ENCODE measurements at regions not wholly inside any gene's neighbourhood (a gene's known extent, or its start where the extent isn't known, plus 50 kb on each side); places are given as distances from the start of the nearest gene placed in this dataset.

DNA sequence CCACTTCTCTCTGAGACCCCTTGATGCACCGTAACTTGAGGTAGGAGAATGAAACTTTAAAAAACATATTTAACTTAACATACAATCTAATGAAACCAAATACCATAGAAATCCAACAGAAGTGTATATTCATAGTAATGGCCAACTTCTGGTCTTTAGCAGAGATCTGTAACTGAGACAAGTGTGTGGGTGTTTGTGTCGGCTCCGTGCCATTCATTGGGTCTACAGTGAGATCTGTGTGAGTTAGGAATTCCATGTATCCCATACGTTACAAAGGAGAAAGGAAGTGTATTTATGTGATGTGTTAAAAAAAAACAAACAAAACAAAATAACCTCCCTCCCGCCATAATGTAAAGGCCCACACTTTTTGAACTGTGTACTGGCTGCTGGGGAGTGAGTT is 348.0 kb upstream of the NR3C2 start:
- Histone ChIP-seq H3K79me2 (ENCODE audit: control insufficient read depth in 1 of 2, insufficient read depth in 2 of 2, low read length in 2 of 2) (no peaks in the 10 kb centered on the region), H3K27me3 (replicated peaks in 1 of 4; ENCODE audit: control insufficient read depth in 3 of 4, extremely low read depth in 1 of 4, insufficient read depth in 3 of 4, low read length in 3 of 4) (no peaks in the 10 kb centered on the region), H3K4me1 (replicated peaks in 1 of 4; ENCODE audit: control insufficient read depth in 3 of 4, insufficient read depth in 4 of 4, low read length in 3 of 4) (peaks cover 0 to under 1% (median 0%) of the 10 kb centered on the region in 4 experiments; a peak in 1 of 7 replicates), H2BK5ac (ENCODE audit: low read depth, low read length) (no peak overlapping the region), H4K5ac (ENCODE audit: insufficient read length, low read depth, low read length) (no peak overlapping the region), H3K4ac (replicated peaks; ENCODE audit: insufficient read length, low read depth, low read length) (no peak overlapping the region), H3K23ac (ENCODE audit: insufficient read length) (no peak overlapping the region), H3K14ac (ENCODE audit: insufficient read length) (no peak overlapping the region), H3K23me2 (ENCODE audit: low read depth, low read length) (no peaks in the 10 kb centered on the region), H3K18ac (ENCODE audit: extremely low read depth, low read length) (no peak overlapping the region), H3K79me1 (ENCODE audit: low read depth, low read length) (no peaks in the 10 kb centered on the region), H2BK120ac (replicated peaks; ENCODE audit: low read depth, low read length) (no peak overlapping the region), H3K36me3 (ENCODE audit: control insufficient read depth in 2 of 4, insufficient read depth in 4 of 4, low read length in 3 of 4) (no peaks in the 10 kb centered on the region), H3K9ac (replicated peaks in 1 of 4; ENCODE audit: extremely low read depth in 1 of 4, low read depth in 3 of 4, low read length in 3 of 4) (no peak overlapping the region), H4K91ac (replicated peaks; ENCODE audit: insufficient read length, low read length) (no peak overlapping the region), H2BK20ac (ENCODE audit: low read length) (no peak overlapping the region), H3K4me3 (ENCODE audit: extremely low read depth in 1 of 4, insufficient read depth in 2 of 4, low read depth in 3 of 4, low read length in 4 of 4) (no peak overlapping the region), H2BK12ac (ENCODE audit: low read depth, low read length) (no peak overlapping the region), H4K20me1 (replicated peaks in 1 of 2; ENCODE audit: control insufficient read depth in 1 of 2, insufficient read depth in 2 of 2, low read length in 2 of 2) (no peaks in the 10 kb centered on the region), H3K56ac (replicated peaks; ENCODE audit: insufficient read length, low read depth, low read length) (no peak overlapping the region), H2AK5ac (ENCODE audit: low read depth, low read length) (no peak overlapping the region), H3K4me2 (ENCODE audit: insufficient read depth in 1 of 2, low read depth in 2 of 2, low read length in 2 of 2) (no peak overlapping the region), H3K9me3 (ENCODE audit: insufficient read depth in 2 of 2, low read depth in 1 of 2, low read length in 1 of 2) (no peaks in the 10 kb centered on the region), H2AFZ (ENCODE audit: low read length) (no peak overlapping the region), H3K27ac (ENCODE audit: low read depth, low read length) (no peak overlapping the region), H2BK15ac (ENCODE audit: low read length) (no peak overlapping the region), H4K8ac (ENCODE audit: extremely low read depth, insufficient read depth, low read length) (no peak overlapping the region)
- ChIA-PET POLR2A (ENCODE audit: partially characterized antibody) (no interaction called here), CTCF (ENCODE audit: partially characterized antibody) (no interaction called here)
- DNase-seq (ENCODE audit: low read depth in 1 of 2, low spot score in 2 of 2) (no peak), FAIRE-seq (no peak)
- WGBS, 2 experiments (ENCODE audit: extremely low coverage in 1 of 2, insufficient coverage in 1 of 2, insufficient read length in 1 of 2, insufficient replicate concordance in 2 of 2, low coverage in 1 of 2, low lambda C conversion rate in 2 of 2, missing lambda C conversion rate in 1 of 2), result 83% methylated on average over 5 of the region's 5 CpGs; no CpG with 5 or more reads in 1 of the 2 experiments
- TF ChIP-seq CEBPB (IDR thresholded peaks at IDR 0.05; ENCODE audit: low read depth, low read length) (no peak), CTCF (IDR thresholded peaks at IDR 0.05; ENCODE audit: control extremely low read depth in 1 of 3, insufficient read depth in 1 of 3, low read depth in 1 of 3, low read length in 3 of 3) (no peak), POLR2A (IDR thresholded peaks at IDR 0.05; ENCODE audit: control extremely low read depth in 1 of 2, low read depth in 2 of 2, low read length in 2 of 2) (no peak), RFX5 (IDR thresholded peaks at IDR 0.05; ENCODE audit: borderline replicate concordance, low read depth, low read length) (no peak), JUN (IDR thresholded peaks at IDR 0.05; ENCODE audit: low read depth, low read length) (no peak), MAFK (IDR thresholded peaks at IDR 0.05; ENCODE audit: low read depth, low read length) (no peak), GTF2F1 (IDR thresholded peaks at IDR 0.05; ENCODE audit: borderline replicate concordance, low read depth, low read length) (no peak), CBX8 (IDR thresholded peaks at IDR 0.05; ENCODE audit: borderline replicate concordance, low read depth, low read length) (no peak), BACH1 (IDR thresholded peaks at IDR 0.05; ENCODE audit: low read length) (no peak), RAD21 (IDR thresholded peaks at IDR 0.05 in 1 of 2, conservative IDR thresholded peaks at IDR 0.05 in 1 of 2; ENCODE audit: low read depth in 2 of 2, low read length in 2 of 2) (no peak)
- TF ChIP-seq, protein P1, sequence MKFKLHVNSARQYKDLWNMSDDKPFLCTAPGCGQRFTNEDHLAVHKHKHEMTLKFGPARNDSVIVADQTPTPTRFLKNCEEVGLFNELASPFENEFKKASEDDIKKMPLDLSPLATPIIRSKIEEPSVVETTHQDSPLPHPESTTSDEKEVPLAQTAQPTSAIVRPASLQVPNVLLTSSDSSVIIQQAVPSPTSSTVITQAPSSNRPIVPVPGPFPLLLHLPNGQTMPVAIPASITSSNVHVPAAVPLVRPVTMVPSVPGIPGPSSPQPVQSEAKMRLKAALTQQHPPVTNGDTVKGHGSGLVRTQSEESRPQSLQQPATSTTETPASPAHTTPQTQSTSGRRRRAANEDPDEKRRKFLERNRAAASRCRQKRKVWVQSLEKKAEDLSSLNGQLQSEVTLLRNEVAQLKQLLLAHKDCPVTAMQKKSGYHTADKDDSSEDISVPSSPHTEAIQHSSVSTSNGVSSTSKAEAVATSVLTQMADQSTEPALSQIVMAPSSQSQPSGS (IDR thresholded peaks at IDR 0.05; ENCODE audit: low read length), result no peak

Measured in H1 (cell line).